MCF 10A (cell line): ENCODE measurements at regions not wholly inside any gene's neighbourhood (a gene's known extent, or its start where the extent isn't known, plus 50 kb on each side); places are given as distances from the start of the nearest gene placed in this dataset.

ENCODE experiments used
- BruUV-seq: library from RNA; stranded (reverse); fragments of 400-500 nt; replicated peaks from 2 replicates; lab custom pipeline; 2021; lab: Mats Ljungman, UMichigan
- CTCF ChIA-PET: fragments of 300-600 bp; sonication (Branson Sonifier 250); formaldehyde crosslinking; extraction: SDS; loops from one replicate; lab custom pipeline; 2021; ENCODE audit warnings: antibody characterized with exemption, inconsistent platforms; lab: Yijun Ruan, JAX
- POLR2A ChIA-PET: fragments of 300-600, 350-650 bp; sonication (Branson Sonifier 250); formaldehyde crosslinking; extraction: SDS; loops from one replicate; lab custom pipeline; 2020; ENCODE audit warnings: antibody characterized with exemption, inconsistent platforms; lab: Yijun Ruan, JAX
- DNase-seq: peaks from one replicate; pipeline ENCODE4 v3.0.0-alpha.2; 2018; ENCODE audit not compliant: unreplicated experiment
- H3K27ac Mint-ChIP-seq: one replicate; pipeline ENCODE4 v1.8.0; 2022; ENCODE audit warnings: mild to moderate bottlenecking, low read depth, mixed read lengths; ENCODE audit not compliant: unreplicated experiment
- H3K27me3 Mint-ChIP-seq: one replicate; pipeline ENCODE4 v1.8.0; 2022; ENCODE audit warnings: mixed read lengths; ENCODE audit not compliant: insufficient read depth, unreplicated experiment
- H3K36me3 Mint-ChIP-seq: one replicate; pipeline ENCODE4 v1.8.0; 2022; ENCODE audit warnings: mild to moderate bottlenecking, moderate library complexity, mixed read lengths; ENCODE audit not compliant: insufficient read depth, unreplicated experiment
- H3K4me1 Mint-ChIP-seq: one replicate; pipeline ENCODE4 v1.8.0; 2022; ENCODE audit warnings: mixed read lengths; ENCODE audit not compliant: insufficient read depth, unreplicated experiment
- H3K4me3 Mint-ChIP-seq: one replicate; pipeline ENCODE4 v1.8.0; 2022; ENCODE audit warnings: mild to moderate bottlenecking, moderate library complexity, mixed read lengths; ENCODE audit not compliant: unreplicated experiment
- H3K9me3 Mint-ChIP-seq: one replicate; pipeline ENCODE4 v1.8.0; 2022; ENCODE audit warnings: mixed read lengths; ENCODE audit not compliant: unreplicated experiment
- CTCF ChIP-seq: fragments of 200-600 bp; IDR thresholded peaks from one replicate; pipeline ENCODE4 v1.8.0; 2022; ENCODE audit warnings: antibody characterized with exemption, mild to moderate bottlenecking; ENCODE audit not compliant: unreplicated experiment
- intact Hi-C: fragments of 100-400 bp; cut with micrococcal nuclease; formaldehyde crosslinking; loops from 2 replicates; pipeline ENCODE4 v1.14.1; 2022

- Mint-ChIP-seq H3K4me1 (peaks cover 3% of the 10 kb centered on the region), H3K27ac (no peak overlapping the region), H3K36me3 (peaks cover 7% of the 10 kb centered on the region), H3K9me3 (peaks cover 14% of the 10 kb centered on the region), H3K4me3 (no peak overlapping the region), H3K27me3 (peaks cover 80% of the 10 kb centered on the region)
- no peak for DNase-seq
- ChIA-PET CTCF (interaction anchor here (0.5 to 1.2 kb wide), 4 partner anchors 11 to 828 kb away, joined by 3 to 5 read pairs (median 4); no protein-coding TSS in a partner anchor), POLR2A (no interaction called here)
- TF ChIP-seq CTCF = no peak
- intact Hi-C loops = no loop called here
- BruUV-seq = no TSS peak
Measured at GRCh38 chr6:169943241-169944060, 192.0 kb downstream of the ERMARD start.

- no TSS peak for BruUV-seq
- no peak overlapping the region for H3K4me3 Mint-ChIP-seq
- H3K27me3 Mint-ChIP-seq = peaks cover 82% of the 10 kb centered on the region
- ChIA-PET POLR2A (no interaction called here), CTCF (no interaction called here)
- H3K9me3 Mint-ChIP-seq = peaks cover 14% of the 10 kb centered on the region
- intact Hi-C loops = no loop called here
- DNase-seq = no peak
- TF ChIP-seq CTCF = no peak
- no peak overlapping the region for H3K27ac Mint-ChIP-seq
- peaks cover 3% of the 10 kb centered on the region for H3K4me1 Mint-ChIP-seq
- peaks cover 7% of the 10 kb centered on the region for H3K36me3 Mint-ChIP-seq
Measured at GRCh38 chr6:169942173-169942572, 190.8 kb downstream of the ERMARD start.

- CTCF ChIA-PET = no interaction called here
- POLR2A ChIA-PET = no interaction called here
- peaks cover 82% of the 10 kb centered on the region for H3K27me3 Mint-ChIP-seq
- no peak overlapping the region for H3K27ac Mint-ChIP-seq
- peaks cover 7% of the 10 kb centered on the region for H3K36me3 Mint-ChIP-seq
- DNase-seq = no peak
- peaks cover 3% of the 10 kb centered on the region for H3K4me1 Mint-ChIP-seq
- intact Hi-C loops = no loop called here
- no TSS peak for BruUV-seq
- H3K9me3 Mint-ChIP-seq = peaks cover 14% of the 10 kb centered on the region
- no peak overlapping the region for H3K4me3 Mint-ChIP-seq
- TF ChIP-seq CTCF = no peak
Measured at GRCh38 chr6:169940481-169941271, 189.3 kb downstream of the ERMARD start.

- peaks cover 77% of the 10 kb centered on the region for H3K27me3 Mint-ChIP-seq
- POLR2A ChIA-PET = no interaction called here
- peaks cover 3% of the 10 kb centered on the region for H3K4me1 Mint-ChIP-seq
- no peak for DNase-seq
- no peak for TF ChIP-seq CTCF
- intact Hi-C loops = loop anchor here (10.0 kb wide), 1 partner anchor 105 kb away; no protein-coding TSS in a partner anchor
- peaks cover 7% of the 10 kb centered on the region for H3K36me3 Mint-ChIP-seq
- H3K4me3 Mint-ChIP-seq = no peak overlapping the region
- CTCF ChIA-PET = no interaction called here
- H3K27ac Mint-ChIP-seq = no peak overlapping the region
- BruUV-seq = no TSS peak
- peaks cover 14% of the 10 kb centered on the region for H3K9me3 Mint-ChIP-seq
Measured at GRCh38 chr6:169939554-169940164, 188.2 kb downstream of the ERMARD start.
